HG03521 (cell line): ENCODE measurements at regions not wholly inside any gene's neighbourhood (a gene's known extent, or its start where the extent isn't known, plus 50 kb on each side); places are given as distances from the start of the nearest gene placed in this dataset.
A peak's percentile ranks its signal among the peaks of the same experiment; 100 is the strongest.

Source experiments
- ATAC-seq: cut with Tn5 transposase; IDR thresholded peaks from one replicate; pipeline ENCODE4 v1.9.1; 2021; ENCODE audit warnings: mild to moderate bottlenecking, moderate library complexity; ENCODE audit not compliant: unreplicated experiment

- no peak for ATAC-seq
Measured at GRCh38 chr2:64220894-64221617, 76.8 kb upstream of the PELI1 start.

- no peak for ATAC-seq
Measured at GRCh38 chr2:64221935-64222334, 77.7 kb upstream of the PELI1 start.

GRCh38 chr2:64222351-64222750 is 78.1 kb upstream of the PELI1 start:
- ATAC-seq, result no peak

- ATAC-seq, result no peak
Measured at GRCh38 chr2:64223055-64223454, 78.8 kb upstream of the PELI1 start.

- ATAC-seq, result no peak
Measured at GRCh38 chr2:64225491-64225890, 81.3 kb upstream of the PELI1 start.

GRCh38 chr2:64226611-64227010 is 82.4 kb upstream of the PELI1 start:
- ATAC-seq, result no peak

- ATAC-seq, result no peak
Measured at GRCh38 chr2:64227603-64228125, 83.4 kb upstream of the PELI1 start.

- peak; percentile 96 for ATAC-seq
Measured at GRCh38 chr2:64228126-64228678, 84.0 kb upstream of the PELI1 start.

GRCh38 chr2:64228918-64229317 is 84.7 kb upstream of the PELI1 start:
- no peak for ATAC-seq

GRCh38 chr2:64230540-64230939 is 86.3 kb upstream of the PELI1 start:
- ATAC-seq, result no peak

GRCh38 chr2:64232266-64232665 is 88.0 kb upstream of the PELI1 start:
- ATAC-seq, result no peak

GRCh38 chr2:64233376-64233922 is 89.2 kb upstream of the PELI1 start:
- no peak for ATAC-seq

- ATAC-seq, result no peak
Measured at GRCh38 chr2:64234150-64234549, 89.9 kb upstream of the PELI1 start.

- ATAC-seq, result no peak
Measured at GRCh38 chr2:64234785-64235184, 90.6 kb upstream of the PELI1 start.

GRCh38 chr2:64237266-64237665 is 93.0 kb upstream of the PELI1 start:
- no peak for ATAC-seq

- ATAC-seq, result no peak
Measured at GRCh38 chr2:64238799-64239198, 94.6 kb upstream of the PELI1 start.

GRCh38 chr2:64243081-64244036 is 99.1 kb upstream of the PELI1 start:
- no peak for ATAC-seq

GRCh38 chr2:64244037-64244416 is 99.8 kb upstream of the PELI1 start:
- ATAC-seq, result no peak

- no peak for ATAC-seq
Measured at GRCh38 chr2:64245631-64246030, 101.4 kb upstream of the PELI1 start.

- no peak for ATAC-seq
Measured at GRCh38 chr2:64246962-64247361, 102.7 kb upstream of the PELI1 start.

GRCh38 chr2:64249426-64249825 is 105.2 kb upstream of the PELI1 start:
- no peak for ATAC-seq
